EH (cell line): ENCODE measurements at regions not wholly inside any gene's neighbourhood (a gene's known extent, or its start where the extent isn't known, plus 50 kb on each side); places are given as distances from the start of the nearest gene placed in this dataset.
A peak's percentile ranks its signal among the peaks of the same experiment; 100 is the strongest.
"Not testable (repeated sequence)": the region's sequence is repeated elsewhere in the genome, so short reads cannot be mapped to it uniquely, and the experiment has no call there.

ENCODE experiments used
- DNase-seq: peaks from one replicate; pipeline ENCODE4 v3.0.0-alpha.2; 2015; ENCODE audit warnings: low read depth

DNA sequence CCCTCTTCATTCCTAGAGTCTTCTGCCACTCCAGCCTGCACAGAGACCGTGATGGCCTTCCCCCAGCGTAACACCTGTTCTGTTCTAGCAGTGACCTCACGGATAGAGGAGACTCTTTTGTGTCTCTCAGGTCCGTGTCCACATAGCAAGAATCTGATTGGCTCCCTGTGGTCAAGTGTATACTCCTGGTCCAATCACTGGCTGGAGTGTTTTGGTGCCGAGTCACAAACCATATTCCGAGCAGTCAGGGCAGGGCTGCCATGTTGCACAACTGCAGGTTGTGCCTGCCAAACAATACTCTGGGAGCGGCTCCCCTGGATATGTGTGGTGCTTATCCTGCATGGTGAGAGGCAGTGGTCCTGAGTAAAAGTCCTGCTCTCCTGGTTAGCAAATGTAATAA is 402.4 kb downstream of the KCNRG start:
- no peak for DNase-seq

DNA sequence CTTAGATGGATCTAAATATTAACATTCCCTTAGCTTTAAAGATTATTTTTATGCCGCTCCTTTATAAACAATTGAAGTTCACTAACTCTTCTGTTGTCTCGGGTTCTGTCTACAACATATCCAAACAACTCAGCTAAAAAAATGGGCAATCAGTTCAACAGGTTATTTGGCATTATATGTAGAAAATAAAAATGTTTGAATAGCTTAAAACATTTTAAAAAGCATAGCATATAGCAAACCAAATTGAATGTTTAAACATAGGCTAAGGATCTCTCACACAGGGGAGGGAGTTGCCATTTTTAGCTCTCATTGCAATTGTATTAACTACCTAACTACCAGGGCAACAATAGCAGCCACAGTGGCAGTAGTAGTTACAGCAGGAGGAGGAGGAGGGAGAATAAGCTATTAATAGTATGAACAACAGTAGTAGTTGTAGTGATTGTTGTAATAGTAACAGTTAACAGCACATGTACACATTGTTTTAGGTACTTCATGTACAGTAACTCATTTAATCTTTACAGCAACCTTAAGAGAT is 404.2 kb downstream of the KCNRG start:
- DNase-seq: no peak

DNA sequence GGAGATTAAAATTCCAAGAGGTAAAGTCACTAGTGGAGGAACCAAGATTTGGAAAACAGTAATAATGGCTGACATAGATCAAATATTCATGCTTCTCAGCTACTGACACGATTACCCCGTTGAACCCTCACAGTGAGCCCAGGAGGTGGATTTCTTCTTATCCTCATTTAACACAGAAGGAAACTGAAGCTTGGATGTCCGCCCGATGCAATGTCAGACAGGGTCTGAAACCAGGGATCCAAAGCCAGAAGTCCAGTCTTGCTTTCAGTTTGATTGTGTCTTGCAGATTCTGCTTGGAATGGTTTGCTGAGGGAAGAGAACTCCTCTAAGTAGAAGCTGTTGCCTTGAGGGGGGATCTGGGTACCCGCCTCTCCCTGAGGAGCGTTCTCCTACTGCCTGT is 404.7 kb downstream of the KCNRG start:
- DNase-seq: no peak

DNA sequence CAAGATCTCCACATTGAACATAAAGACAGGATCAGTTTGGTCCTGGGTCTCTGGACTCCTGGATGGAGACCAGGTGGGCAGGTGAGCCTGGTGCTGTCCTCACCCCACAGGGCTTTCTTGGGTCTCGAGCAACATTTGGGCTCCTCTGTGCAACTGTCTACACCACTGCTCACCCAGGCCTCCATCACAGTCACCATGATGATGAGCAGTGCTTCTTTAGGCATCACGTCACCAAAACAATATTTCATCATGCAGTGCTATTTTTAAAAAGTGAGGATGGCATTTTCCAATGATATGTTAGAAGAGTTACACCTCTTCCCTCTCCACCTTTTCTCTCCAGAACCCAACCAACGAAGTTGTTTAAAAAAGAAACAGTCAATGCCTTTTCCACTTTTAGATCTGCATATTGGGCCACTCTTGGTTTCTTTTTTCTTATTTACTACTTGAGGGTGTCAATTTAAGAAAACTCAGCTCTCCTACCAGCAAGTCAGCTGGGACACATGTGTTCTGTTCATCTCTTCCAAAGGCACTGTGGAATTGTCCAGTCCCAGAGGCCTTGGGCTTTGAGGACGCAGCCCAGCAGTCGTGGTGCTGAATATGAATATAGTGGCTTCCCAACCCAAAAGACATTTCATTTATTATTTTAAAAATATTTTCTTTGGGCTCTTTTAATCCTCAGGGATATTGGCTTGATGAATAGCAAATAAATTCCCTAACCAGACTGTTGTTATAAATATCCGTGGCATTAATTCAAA is 405.7 kb downstream of the KCNRG start:
- no peak for DNase-seq

DNA sequence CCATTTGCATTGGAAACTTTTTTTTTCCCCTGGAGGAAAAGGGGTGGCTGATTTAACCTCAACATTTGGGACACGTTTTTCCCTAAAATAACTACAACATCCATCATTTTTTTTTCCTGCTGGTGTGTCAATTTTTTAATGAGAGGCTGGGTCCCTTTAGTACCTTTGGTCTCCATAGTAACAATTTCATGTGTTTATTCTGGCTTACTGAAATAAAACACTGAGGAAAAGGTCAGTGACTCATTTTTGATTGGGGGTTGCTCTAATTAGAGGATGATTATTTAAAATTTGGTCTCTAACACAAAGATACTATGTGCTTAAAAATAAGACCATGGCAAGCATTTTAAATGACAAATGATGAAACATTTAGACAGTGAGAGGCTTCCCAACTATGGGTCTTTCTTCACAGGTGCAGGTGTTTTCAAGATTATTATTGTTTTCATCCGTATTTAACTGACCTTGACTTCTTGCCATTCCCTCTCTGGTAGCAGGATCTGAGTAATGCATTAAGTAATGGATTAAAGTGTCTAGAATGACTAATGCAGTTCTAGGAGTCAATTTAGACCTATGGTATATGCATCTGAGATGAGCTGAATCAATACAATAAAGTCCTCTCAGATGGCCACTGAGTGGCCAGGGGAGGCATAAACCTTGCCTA is 406.4 kb downstream of the KCNRG start:
- peak; percentile 59 for DNase-seq

DNA sequence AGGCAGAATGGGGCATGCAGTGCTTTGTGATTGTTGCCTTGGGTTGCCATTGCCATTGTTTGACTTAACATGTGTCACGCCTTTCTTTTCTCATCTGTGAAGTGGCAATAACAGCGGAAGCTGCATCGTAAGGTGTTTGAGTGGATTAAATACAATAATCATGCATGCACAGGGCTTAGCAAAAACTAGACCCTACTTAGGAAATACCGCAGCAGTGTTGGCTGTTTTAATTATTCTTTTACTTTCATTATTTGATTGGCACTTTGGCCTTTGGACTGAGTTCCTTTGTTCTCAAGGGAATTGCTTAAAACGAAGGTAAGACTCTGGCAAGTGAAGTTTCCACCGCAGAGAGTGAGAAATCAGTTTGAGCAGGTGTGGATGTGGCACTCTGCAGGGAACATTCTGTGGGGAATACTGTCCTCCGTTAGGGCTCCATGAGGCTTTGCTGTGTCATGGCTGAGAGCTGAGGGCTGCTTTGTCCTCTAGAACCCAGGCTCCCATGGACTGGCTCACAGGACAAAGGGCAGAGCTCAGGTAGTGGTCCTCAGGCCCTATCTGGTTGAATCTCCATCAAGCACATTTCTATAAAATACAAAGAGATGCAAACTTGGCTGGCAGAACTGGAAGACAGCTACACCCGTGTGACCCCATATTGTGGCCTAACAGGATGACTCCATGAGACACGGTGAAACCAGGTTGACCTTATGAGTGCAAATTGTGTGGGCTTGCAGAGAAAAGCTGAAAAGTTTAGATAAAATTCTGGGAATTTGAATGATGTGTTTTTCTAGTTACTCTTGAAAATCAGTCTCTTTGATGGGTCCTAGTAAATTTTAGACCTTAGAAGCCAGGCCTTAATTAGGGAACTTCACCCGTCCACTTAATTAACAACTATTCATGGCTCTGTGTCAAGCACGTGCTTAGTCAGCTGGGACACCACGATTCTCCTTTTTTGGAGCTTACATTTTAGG is 407.2 kb downstream of the KCNRG start:
- no peak for DNase-seq

DNA sequence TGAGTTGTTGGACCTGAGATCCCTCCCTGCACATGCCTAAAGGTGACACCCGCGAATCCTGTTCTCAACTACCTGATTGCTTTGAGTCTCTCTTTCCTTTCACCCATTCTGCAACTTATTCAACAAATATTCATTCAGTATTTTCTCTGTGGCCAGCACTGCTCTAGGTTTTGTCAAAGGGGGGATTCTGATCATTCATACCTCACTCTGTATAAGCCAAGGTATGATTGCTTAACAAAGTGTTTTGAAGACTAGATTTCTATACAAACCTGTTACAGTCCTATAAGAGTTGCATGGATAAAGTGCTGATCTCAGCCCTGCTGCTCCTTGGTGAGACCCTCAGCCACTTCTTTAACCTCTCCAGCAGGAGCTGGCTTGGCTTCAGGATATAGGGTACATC is 409.7 kb downstream of the KCNRG start:
- no peak for DNase-seq

DNA sequence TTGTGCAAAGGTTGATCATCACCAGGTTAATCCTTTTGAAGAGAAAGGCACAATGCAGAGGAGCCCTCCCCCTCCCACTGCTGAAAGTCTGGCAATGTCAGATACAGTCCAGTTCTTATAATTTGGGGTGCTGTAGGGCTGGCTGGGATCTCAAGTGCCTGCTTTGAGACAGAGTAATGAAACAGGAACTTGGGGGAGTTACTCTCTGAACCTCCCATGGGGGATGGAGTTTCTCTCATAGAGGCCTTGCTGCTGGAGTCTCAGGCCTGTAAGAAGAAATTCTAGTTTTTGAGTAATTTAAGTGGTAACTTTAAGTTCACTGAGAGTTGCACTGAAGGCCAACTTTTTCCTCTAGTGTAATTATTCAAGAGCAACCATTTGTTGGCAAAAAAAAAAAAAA is 410.5 kb downstream of the KCNRG start:
- no peak for DNase-seq

DNA sequence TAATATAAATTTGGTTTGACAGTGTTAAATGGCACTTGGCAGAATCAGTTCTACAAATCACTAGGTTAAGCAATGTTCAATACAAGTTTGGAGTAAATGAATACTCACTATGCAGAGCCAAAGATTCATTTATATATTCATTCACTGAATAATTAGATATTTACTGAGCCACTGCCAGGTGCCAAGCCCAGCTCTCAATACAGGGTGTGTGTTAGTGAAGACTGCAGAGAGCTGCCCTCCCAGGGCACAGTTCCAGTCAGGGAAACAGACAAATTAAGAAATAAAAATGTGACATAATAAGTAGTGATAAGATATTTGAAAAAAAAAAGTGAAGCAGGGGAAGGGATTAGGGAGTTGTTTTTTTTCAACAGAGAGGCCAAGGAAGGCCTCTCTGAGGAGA is 411.7 kb downstream of the KCNRG start:
- no peak for DNase-seq

DNA sequence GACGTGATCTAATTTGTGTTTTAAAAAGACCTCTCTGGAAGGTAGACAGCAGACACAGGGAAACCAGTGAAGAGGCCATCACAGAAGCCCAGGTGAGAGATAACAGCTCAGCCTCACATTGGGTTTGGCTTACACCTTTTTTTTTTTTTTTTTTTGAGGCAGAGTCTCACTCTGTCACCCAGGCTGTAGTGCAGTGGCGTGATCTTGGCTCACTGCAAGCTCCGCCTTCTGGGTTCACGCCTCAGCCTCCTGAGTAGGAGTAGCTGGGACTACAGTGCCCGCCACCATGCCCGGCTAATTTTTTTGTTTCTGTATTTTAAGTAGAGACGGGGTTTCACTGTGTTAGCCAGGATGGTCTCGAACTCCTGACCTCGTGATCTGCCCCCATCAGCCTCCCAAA is 412.3 kb downstream of the KCNRG start:
- DNase-seq: not testable (repeated sequence)

DNA sequence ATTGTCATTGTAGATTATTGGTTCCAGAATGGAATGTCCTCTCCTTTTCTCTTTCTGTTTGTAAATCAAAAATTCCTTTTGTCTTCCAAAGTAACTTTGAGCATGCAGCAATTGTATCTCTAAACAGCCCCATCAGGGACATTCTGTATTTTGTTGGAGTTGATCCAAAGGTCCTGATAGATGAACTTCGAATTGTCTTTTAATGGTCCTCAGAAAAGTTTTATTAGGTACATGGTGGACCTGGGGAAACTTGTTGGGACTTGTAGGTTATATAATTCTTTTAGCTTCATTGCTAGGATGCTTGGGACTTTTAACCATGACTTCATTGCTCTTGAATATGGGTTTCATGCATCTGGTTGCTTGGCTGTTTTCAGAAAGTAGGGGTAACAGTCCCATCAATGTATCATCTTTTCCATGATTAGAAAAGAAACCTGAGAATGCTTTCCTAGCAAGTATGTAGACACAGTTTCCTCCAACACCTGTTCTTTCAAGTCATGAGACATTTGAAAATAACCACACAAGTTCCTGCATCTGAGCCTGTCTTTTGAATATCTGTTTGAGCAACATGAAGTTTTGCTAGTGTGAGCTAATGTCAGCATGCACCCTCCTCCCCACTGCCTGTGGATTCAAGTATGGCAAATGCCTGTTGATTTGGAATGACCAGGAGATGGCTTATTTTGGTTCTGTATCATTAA is 413.1 kb downstream of the KCNRG start:
- no peak for DNase-seq

DNA sequence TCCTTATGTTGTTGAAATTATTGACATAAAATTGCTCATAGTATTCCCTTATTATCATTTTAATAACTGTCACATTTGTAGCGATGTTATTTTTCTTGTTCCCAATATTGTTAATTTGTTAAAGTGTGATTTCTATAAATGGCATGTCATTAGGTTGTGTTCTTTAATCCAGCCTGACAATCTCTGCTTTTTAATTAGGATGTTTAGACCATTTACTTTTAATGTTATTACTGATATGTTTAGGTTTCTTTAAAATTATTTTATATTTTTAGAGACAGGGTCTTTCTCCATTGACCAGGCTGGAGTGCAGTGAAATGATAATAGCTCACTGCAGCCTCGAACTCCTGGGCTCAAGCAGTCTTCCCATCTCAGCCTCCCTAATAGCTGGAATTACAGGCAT is 408.5 kb downstream of the DLEU7 start:
- no peak for DNase-seq

DNA sequence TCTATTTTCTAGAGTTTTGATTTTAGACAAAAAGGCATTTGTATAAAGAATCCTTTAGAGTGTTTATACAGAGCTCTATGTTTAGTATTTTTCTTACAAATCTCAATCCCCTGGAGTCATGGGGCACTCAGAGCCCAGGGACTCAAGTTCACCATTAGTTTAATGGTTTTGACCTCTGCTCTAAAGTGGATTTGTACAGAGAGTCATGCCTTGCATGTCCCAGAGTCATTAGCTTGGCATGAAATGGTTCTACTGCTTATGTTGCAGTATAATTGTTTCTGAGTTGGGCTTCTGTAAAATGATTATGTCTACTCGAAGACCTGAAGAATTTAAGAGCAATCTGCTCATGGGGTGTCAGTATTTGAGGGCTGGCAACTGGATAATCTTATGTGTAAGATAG is 406.2 kb downstream of the DLEU7 start:
- peak; percentile 67 for DNase-seq

DNA sequence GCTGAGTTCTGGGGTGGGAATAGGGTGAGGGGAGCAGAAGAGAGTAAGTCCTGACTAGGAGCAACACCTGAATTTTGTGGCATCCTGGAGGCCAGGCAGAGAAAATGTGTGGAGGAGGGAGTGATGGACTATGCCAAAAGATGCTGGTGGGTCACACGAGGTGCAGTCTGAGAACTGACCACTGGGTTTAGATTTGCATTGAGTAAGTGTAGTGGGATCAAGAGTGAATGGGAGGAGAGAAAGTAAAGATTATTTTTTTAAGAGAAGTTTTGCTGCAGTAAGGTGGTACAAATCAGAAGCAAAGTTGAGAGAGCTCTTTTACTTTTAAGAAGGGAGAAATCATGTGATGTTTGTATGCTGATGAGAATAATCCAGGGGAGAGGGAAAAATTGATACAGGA is 405.1 kb downstream of the DLEU7 start:
- DNase-seq: no peak

DNA sequence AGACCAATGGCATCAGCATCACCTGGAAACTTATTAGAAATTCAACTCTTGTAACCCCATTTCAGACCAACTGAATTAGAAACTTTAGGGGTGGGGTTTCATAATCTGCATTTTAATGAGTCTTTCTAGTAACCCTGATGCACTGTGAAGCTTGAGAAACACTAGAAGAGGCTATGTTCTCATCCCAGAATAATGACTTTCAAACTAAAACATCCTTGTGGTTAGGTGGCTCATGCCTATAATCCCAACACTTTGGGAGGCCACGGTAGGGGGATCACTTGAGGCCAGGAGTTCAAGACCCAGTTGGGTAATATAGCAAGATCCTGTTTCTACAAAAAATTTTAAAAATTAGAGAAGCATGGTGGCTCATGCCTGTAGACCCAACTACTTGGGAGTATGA is 402.4 kb downstream of the DLEU7 start:
- DNase-seq: peak; percentile 16

DNA sequence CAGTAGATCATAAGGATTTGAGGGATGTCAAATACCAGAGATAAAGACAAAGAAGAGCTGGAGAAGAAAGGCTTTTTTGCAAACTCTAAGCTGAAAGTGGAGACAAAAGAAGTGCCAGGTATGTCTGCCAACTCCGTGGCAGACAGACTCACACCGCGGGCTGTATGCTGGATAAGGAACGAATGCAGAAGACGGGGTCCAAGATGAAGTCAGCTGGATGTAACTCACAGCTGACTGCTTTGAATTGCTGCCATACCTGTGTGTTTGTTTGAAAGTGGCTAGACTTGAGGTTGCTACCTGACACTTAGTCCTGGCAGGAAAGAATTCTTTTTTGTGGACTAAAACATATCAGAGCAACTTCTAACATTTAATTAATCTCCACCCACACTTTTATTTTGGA is 398.8 kb downstream of the DLEU7 start:
- no peak for DNase-seq

DNA sequence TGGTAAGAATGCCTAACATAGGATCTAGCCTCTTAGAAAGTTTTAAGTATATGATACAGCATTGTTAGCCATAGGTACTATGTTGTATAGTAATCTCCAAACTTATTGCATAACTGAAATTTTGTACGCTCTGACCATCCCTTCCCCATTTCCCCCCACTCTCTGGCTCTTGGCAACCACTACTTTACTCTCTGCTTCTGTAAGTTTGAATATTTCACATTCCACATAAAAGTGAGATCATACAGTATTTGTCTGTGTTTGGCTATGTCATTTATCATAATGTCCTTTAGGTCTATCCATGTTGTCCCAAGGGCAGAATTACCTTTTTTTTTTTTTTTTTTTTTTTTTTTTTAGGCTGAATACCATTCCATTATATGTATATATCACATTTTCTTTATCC is 396.9 kb downstream of the DLEU7 start:
- no peak for DNase-seq

DNA sequence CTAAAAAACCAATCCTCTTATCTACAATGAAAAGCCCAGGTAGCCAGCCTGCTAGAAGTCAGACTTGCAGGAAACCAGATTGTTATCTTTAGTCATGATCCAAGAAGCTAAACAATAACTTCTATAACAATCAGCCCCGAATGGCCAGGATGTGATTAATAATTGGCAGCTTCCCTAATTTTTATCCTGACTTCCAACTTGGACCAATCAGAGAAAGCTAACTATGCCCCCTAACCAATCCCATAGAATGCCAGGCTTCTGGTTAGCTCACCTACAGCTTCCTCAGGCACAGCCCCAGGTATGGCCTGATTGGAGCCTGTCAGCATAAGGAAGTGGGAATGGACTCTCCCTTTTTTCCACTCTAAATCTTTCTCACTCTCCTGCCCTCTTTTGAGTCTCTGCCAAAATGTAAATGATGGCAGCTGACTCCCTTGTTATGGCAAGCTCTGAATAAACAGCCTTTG is 394.9 kb downstream of the DLEU7 start:
- DNase-seq: no peak

DNA sequence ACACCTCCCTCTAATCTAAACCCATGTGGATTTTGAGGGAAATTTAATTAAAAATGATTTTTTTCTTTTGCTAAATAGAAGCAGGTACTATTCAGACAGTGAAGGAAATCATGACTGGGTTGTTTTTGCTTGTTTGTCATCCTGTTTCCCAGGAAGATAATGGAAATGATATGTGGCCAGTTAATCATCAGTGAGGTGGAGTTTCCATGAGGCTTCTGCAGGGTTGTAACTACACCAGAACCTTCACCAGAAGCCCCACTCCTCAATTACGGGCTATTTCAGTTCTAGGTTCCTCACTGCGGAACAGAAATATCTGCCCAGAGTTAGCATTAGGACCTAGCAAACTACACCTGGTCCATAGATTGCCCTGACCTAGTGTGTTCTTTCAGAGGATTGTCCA is 394.0 kb downstream of the DLEU7 start:
- DNase-seq: no peak

DNA sequence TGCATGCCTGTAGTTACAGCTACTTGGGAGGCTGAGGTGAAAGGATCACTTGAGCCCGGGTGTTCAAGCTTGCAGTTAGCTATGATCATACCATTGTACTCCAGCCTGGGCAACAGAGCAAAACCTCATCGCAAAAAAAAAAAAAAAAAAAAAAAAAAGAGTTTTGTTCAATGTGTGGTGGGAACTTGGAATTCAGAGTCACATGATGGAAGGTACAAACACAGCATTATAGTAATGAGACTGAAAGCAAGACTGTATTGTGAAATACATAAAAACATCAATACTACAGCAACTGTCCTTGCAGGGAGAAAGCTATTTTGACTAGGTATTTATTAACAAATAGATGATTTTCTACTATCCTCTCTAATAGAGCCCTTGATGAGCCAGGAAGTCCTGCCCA is 393.2 kb downstream of the DLEU7 start:
- no peak for DNase-seq

DNA sequence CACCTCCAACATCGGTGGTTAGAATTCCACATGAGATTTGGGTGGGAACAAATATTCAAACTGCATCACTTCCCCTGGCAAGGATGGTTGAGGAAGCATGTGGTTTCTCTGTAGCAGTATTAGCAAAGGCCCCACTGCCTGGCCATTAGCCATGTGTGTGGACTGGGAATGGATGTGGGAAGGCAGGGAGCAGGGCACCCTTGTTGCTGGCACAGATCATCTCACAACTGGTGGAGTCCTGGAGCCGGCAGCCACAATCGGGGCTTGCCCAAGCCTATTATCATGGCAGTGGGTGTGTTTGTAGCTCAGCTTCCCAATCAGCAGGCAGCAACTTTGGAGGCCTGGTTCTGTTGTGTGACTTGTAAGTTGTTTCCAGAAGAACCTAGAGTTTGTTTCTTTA is 391.9 kb downstream of the DLEU7 start:
- no peak for DNase-seq

DNA sequence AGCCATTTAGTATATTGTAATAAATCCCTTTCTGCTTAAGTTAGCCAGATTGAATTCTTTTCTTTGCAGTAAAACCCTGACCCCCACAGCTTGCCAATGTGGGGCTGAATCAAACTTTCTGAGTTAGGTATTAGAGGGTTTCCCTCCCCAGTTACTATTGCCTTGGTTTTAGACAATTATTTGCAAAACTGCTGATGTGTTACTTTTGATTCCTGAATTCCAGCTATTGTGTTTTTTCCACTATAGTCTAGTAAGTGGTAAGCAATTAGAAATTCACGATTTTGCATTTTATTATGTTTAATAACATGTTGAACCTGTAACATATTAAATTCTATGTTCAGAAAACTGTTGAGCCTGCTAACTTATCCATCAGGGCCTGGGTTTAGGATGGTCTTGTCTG is 391.5 kb downstream of the DLEU7 start:
- no peak for DNase-seq
